IPS-18a (cell line): ENCODE measurements at regions not wholly inside any gene's neighbourhood (a gene's known extent, or its start where the extent isn't known, plus 50 kb on each side); places are given as distances from the start of the nearest gene placed in this dataset.

Experiments
- H3K27ac ChIP-seq: one replicate; pipeline ENCODE4 v1.5.1; 2013; ENCODE audit warnings: low read length
- H3K27me3 ChIP-seq: one replicate; pipeline ENCODE4 v1.6.1; 2013; ENCODE audit warnings: mild to moderate bottlenecking, low read length; ENCODE audit not compliant: control insufficient read depth, insufficient read depth
- H3K36me3 ChIP-seq: one replicate; pipeline ENCODE4 v1.6.1; 2013; ENCODE audit warnings: low read depth, low read length; ENCODE audit not compliant: control insufficient read depth
- H3K4me1 ChIP-seq: one replicate; pipeline ENCODE4 v1.6.1; 2013; ENCODE audit warnings: low read depth, low read length; ENCODE audit not compliant: control insufficient read depth
- H3K4me3 ChIP-seq: one replicate; pipeline ENCODE4 v1.5.1; 2013; ENCODE audit warnings: low read length
- H3K9ac ChIP-seq: one replicate; pipeline ENCODE4 v1.6.1; 2013; ENCODE audit warnings: mild to moderate bottlenecking, low read length, moderate library complexity
- H3K9me3 ChIP-seq: one replicate; pipeline ENCODE4 v1.6.1; 2013; ENCODE audit warnings: low read depth, low read length; ENCODE audit not compliant: control insufficient read depth

DNA sequence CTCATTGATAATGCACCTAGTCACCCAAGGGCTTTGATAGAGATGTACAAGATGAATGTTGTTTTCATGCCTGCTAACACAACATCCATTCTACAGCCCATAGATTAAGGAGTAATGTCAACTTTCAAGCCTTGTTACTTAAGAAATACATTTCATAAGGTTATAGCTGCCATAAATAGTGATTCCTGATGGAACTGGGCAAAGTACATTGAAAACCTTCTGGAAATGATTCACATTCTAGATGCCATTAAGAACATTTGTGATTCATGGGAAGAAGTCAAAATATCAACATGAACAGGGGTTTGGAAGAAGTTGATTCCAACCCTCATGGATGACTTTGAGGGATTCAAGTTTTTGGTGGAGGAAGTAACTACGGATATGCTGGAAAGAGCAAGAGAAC, 135.2 kb downstream of the TLE3 start:
- no peaks in the 10 kb centered on the region for H3K36me3 ChIP-seq
- H3K4me1 ChIP-seq = peaks cover 8% of the 10 kb centered on the region
- no peaks in the 10 kb centered on the region for H3K9me3 ChIP-seq
- no peak overlapping the region for H3K4me3 ChIP-seq
- H3K27ac ChIP-seq = no peak overlapping the region
- no peaks in the 10 kb centered on the region for H3K27me3 ChIP-seq
- no peak overlapping the region for H3K9ac ChIP-seq

- no peak overlapping the region for H3K27ac ChIP-seq
- H3K27me3 ChIP-seq = no peaks in the 10 kb centered on the region
- H3K9ac ChIP-seq = no peak overlapping the region
- H3K4me3 ChIP-seq = no peak overlapping the region
- no peaks in the 10 kb centered on the region for H3K36me3 ChIP-seq
- H3K9me3 ChIP-seq = no peaks in the 10 kb centered on the region
- H3K4me1 ChIP-seq = peaks cover 4% of the 10 kb centered on the region
Observed at GRCh38 chr15:69963385-69963784, 134.3 kb downstream of the TLE3 start.

- H3K4me1 ChIP-seq = no peaks in the 10 kb centered on the region
- H3K27me3 ChIP-seq = no peaks in the 10 kb centered on the region
- no peak overlapping the region for H3K4me3 ChIP-seq
- H3K27ac ChIP-seq = no peak overlapping the region
- no peaks in the 10 kb centered on the region for H3K36me3 ChIP-seq
- H3K9me3 ChIP-seq = no peaks in the 10 kb centered on the region
- no peak overlapping the region for H3K9ac ChIP-seq
Observed at GRCh38 chr15:69971771-69972170, 125.9 kb downstream of the TLE3 start.

DNA sequence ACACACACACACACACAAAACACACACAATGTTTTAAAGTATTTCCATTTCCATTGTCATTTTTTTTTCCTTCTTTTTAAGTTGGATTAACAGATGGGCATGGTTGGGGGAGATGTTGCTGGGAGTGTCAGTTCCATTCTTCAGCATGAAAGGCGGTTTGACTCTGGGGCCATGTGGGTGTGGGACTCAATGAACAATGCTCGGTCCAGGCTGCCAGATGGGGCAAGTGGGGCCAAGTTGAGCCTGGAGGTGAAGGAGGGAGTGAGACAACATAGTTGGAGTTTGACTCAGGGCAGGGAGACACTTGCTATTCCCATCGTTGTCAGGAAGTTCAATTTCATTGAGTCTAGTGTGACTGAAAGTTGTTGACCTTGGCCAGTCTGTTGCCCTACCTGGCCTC, 125.3 kb downstream of the TLE3 start:
- Histone ChIP-seq H3K27me3 (no peaks in the 10 kb centered on the region), H3K36me3 (no peaks in the 10 kb centered on the region), H3K9ac (no peak overlapping the region), H3K27ac (no peak overlapping the region), H3K4me1 (no peaks in the 10 kb centered on the region), H3K9me3 (no peaks in the 10 kb centered on the region), H3K4me3 (no peak overlapping the region)

DNA sequence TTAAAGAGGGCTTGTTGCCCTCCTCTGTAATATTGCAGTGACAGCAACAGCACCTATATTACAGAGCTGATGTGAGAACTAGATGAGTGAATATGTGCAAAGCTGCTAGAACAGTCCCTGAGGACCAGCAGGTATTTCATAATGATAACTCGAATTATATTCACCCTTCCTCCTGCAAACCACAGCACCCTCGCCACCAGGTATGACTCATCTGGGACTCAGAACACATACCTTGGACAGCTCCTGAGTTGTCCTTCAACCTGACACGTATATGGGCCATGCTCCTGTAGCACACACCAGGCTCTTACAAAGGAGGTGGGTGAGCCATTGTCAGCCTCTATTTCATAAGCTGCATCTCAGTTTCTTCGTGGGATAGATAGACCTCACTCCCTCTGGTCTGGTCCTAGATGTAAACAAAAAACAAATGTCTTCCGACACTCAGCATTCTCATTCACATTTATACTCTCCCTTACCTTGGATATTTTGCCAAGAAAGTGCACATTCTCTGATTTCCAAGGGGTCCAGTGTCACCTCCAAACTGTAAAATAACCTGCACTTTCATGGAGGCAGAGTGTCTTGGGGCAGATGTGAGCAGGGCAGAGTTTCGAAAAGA, 124.5 kb downstream of the TLE3 start:
- Histone ChIP-seq H3K27ac (no peak overlapping the region), H3K27me3 (no peaks in the 10 kb centered on the region), H3K9me3 (no peaks in the 10 kb centered on the region), H3K4me3 (no peak overlapping the region), H3K36me3 (no peaks in the 10 kb centered on the region), H3K9ac (no peak overlapping the region), H3K4me1 (no peaks in the 10 kb centered on the region)

- Histone ChIP-seq H3K27me3 (no peaks in the 10 kb centered on the region), H3K9me3 (no peaks in the 10 kb centered on the region), H3K4me1 (peaks cover 5% of the 10 kb centered on the region), H3K4me3 (no peak overlapping the region), H3K36me3 (no peaks in the 10 kb centered on the region), H3K9ac (no peak overlapping the region), H3K27ac (no peak overlapping the region)
Observed at GRCh38 chr15:69973880-69974279, 123.8 kb downstream of the TLE3 start.

DNA sequence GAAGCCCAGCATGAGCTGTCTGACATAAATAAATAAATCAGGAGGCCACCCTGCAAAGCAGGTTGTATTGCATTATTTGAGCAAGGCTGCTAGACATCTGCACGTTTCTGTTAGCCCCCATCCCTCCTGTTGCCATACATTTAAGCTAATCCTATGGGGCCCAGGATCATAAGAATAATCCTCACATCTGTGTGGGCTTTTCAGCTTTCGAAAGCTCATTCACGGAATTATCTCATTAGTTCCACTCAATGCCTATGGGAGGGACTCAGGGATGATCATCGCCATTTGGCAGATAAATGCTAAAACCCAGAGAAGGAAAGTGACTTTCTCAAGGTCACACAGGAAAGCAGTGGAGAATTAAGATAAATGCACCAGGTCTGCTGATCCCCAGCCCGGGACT, 123.4 kb downstream of the TLE3 start:
- H3K9me3 ChIP-seq = no peaks in the 10 kb centered on the region
- H3K27me3 ChIP-seq = no peaks in the 10 kb centered on the region
- no peaks in the 10 kb centered on the region for H3K36me3 ChIP-seq
- H3K9ac ChIP-seq = no peak overlapping the region
- no peak overlapping the region for H3K4me3 ChIP-seq
- peaks cover 10% of the 10 kb centered on the region for H3K4me1 ChIP-seq
- no peak overlapping the region for H3K27ac ChIP-seq

GRCh38 chr15:69976366-69976994, 121.2 kb downstream of the TLE3 start:
- no peak overlapping the region for H3K27ac ChIP-seq
- H3K4me1 ChIP-seq = peaks cover 21% of the 10 kb centered on the region
- H3K4me3 ChIP-seq = no peak overlapping the region
- no peaks in the 10 kb centered on the region for H3K36me3 ChIP-seq
- H3K9ac ChIP-seq = no peak overlapping the region
- H3K27me3 ChIP-seq = no peaks in the 10 kb centered on the region
- no peaks in the 10 kb centered on the region for H3K9me3 ChIP-seq

GRCh38 chr15:69978603-69979002, 119.1 kb downstream of the TLE3 start:
- H3K4me3 ChIP-seq = no peak overlapping the region
- H3K9ac ChIP-seq = no peak overlapping the region

DNA sequence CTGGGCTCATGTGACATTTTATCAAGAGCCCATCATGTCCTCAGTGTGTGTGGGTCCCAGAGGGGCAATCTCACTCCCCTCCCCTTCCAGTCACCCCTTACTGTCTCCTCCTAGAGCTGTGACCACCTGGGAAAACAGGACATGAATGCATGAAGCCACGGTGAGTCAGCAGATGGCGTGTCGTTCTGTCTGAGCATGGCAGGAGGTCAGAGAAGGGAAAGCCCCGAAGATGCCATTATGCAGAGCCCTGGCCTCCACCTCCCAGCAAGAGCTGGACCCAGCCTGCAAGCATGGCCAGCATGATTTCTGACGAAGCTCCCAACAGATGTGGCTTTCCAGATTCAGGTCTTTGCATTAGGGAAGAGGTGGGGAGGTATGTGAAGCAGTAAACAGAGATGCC, 118.5 kb downstream of the TLE3 start:
- Histone ChIP-seq H3K36me3 (no peaks in the 10 kb centered on the region), H3K4me3 (no peak overlapping the region), H3K27ac (no peak overlapping the region), H3K27me3 (no peaks in the 10 kb centered on the region), H3K4me1 (peaks cover 21% of the 10 kb centered on the region), H3K9ac (no peak overlapping the region), H3K9me3 (no peaks in the 10 kb centered on the region)

More at GRCh38 chr15:69978603-69979002, 119.1 kb downstream of the TLE3 start:
- Histone ChIP-seq H3K4me1 (peaks cover 21% of the 10 kb centered on the region), H3K36me3 (no peaks in the 10 kb centered on the region), H3K27ac (no peak overlapping the region), H3K27me3 (no peaks in the 10 kb centered on the region), H3K9me3 (no peaks in the 10 kb centered on the region)

DNA sequence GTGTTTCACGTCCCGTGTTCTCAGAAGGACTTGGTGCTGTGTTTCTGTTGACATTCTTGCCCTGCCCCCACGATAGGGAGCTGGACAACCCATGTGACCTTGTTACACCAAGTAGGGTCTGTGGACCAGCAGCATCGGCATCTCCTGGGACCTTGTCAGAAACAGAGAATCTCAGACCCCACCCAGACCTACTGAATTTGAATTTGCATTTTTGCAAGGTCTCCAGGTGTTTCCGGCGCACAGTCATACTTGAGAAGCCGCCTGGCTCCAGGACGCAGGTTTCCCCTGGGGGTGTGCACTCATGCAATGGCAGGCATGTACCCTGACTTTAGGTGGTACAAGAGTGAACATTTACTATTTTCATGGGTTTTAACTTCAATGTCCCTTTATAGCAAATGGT, 117.9 kb downstream of the TLE3 start:
- Histone ChIP-seq H3K9me3 (no peaks in the 10 kb centered on the region), H3K27ac (no peak overlapping the region), H3K27me3 (no peaks in the 10 kb centered on the region), H3K9ac (no peak overlapping the region), H3K4me3 (no peak overlapping the region), H3K4me1 (peaks cover 21% of the 10 kb centered on the region), H3K36me3 (no peaks in the 10 kb centered on the region)

- no peaks in the 10 kb centered on the region for H3K9me3 ChIP-seq
- H3K27me3 ChIP-seq = no peaks in the 10 kb centered on the region
- no peak overlapping the region for H3K27ac ChIP-seq
- H3K9ac ChIP-seq = no peak overlapping the region
- no peaks in the 10 kb centered on the region for H3K36me3 ChIP-seq
- H3K4me1 ChIP-seq = peaks cover 21% of the 10 kb centered on the region
- no peak overlapping the region for H3K4me3 ChIP-seq
Observed at GRCh38 chr15:69980341-69981059, 117.2 kb downstream of the TLE3 start.
